K562 (cell line): ENCODE measurements at regions not wholly inside any gene's neighbourhood (a gene's known extent, or its start where the extent isn't known, plus 50 kb on each side); places are given as distances from the start of the nearest gene placed in this dataset.

Experiments
- ATAC-seq: fragments of 200-7000 bp; cut with Tn5 transposase; 3 replicates; pipeline ENCODE4 v1.9.1; 2020; ENCODE audit warnings: moderate library complexity
- BruUV-seq: library from RNA; stranded (reverse); fragments of 400-500 nt; replicated peaks from 2 replicates; lab custom pipeline; 2021; lab: Mats Ljungman, UMichigan
- CTCF ChIA-PET: fragments of 300-600 bp; formaldehyde crosslinking; extraction: SDS; loops from one replicate; lab custom pipeline; 2021; ENCODE audit warnings: low intra/inter-chr PET ratio; lab: Yijun Ruan, JAX
- POLR2A ChIA-PET: fragments of 300-600, 350-650 bp; sonication (Branson Sonifier 250); formaldehyde crosslinking; extraction: SDS; loops from one replicate; lab custom pipeline; 2021; ENCODE audit warnings: antibody characterized with exemption, inconsistent platforms; lab: Yijun Ruan, JAX
- DNase-seq, 4 experiments: peaks; one replicate each; pipeline versions ENCODE4 v3.0.0 to v3.0.0-alpha.2; 2011 to 2018; ENCODE audit warnings: low spot score in 3 of 4, mixed read lengths in 3 of 4; ENCODE audit errors: extremely low read depth in 1 of 4
- FAIRE-seq: peaks from 2 replicates; lab custom pipeline; 2011; peaks lifted over from hg19 to GRCh38; lab: Jason Lieb, UNC
- H2AFZ ChIP-seq: 2 replicates; pipeline ENCODE4 v1.6.0; 2011; ENCODE audit warnings: low read depth, low read length, control low read depth, inconsistent platforms
- H3K27ac ChIP-seq: fragments of 200-600 bp; 3 replicates; pipeline ENCODE4 v1.8.0; 2011; ENCODE audit warnings: low read depth, mild to moderate bottlenecking, control low read depth, inconsistent platforms, low read length, moderate library complexity, mixed read lengths; ENCODE audit errors: extremely low read depth
- H3K27me3 ChIP-seq, 2 experiments: fragments of 300-600 bp in 1 of 2; 2 replicates in 1 of 2; 3 replicates in 1 of 2; pipeline versions ENCODE4 v1.6.0 to v1.8.0; 2011; ENCODE audit warnings: inconsistent platforms in 2 of 2, low read length in 2 of 2, mild to moderate bottlenecking in 1 of 2, mixed read lengths in 1 of 2, moderate library complexity in 1 of 2; ENCODE audit not compliant: control insufficient read depth in 2 of 2, insufficient read depth in 2 of 2
- H3K36me3 ChIP-seq: fragments of 300-600 bp; 3 replicates; pipeline ENCODE4 v1.8.0; 2011; ENCODE audit warnings: mild to moderate bottlenecking, low read length, inconsistent platforms; ENCODE audit not compliant: control insufficient read depth, insufficient read depth
- H3K4me1 ChIP-seq, 2 experiments: fragments of 200-600 bp in 1 of 2; replicated peaks in 1 of 2; 2 replicates in 1 of 2; 3 replicates in 1 of 2; pipeline versions ENCODE4 v1.5.1 to v1.8.0; 2011; ENCODE audit warnings: inconsistent platforms in 2 of 2, low read length in 2 of 2, mild to moderate bottlenecking in 1 of 2, mixed read lengths in 1 of 2, moderate library complexity in 1 of 2; ENCODE audit not compliant: control insufficient read depth in 2 of 2, insufficient read depth in 2 of 2
- H3K4me2 ChIP-seq: 2 replicates; pipeline ENCODE4 v1.6.1; 2011; ENCODE audit warnings: low read length, control low read depth, inconsistent platforms, mixed read lengths; ENCODE audit not compliant: insufficient read depth
- H3K4me3 ChIP-seq: fragments of 200-600 bp; sonication (generic), shearing (Covaris generic); 2 replicates; pipeline ENCODE4 v1.5.1; 2016; ENCODE audit warnings: control low read depth, inconsistent platforms
- H3K79me2 ChIP-seq: fragments of 200-600 bp; 3 replicates; pipeline ENCODE4 v1.8.0; 2011; ENCODE audit warnings: low read length, inconsistent platforms; ENCODE audit not compliant: control insufficient read depth, insufficient read depth
- H3K9ac ChIP-seq, 2 experiments: 2 replicates each; pipeline versions ENCODE4 v1.6.0 to v1.6.1; 2011; ENCODE audit warnings: low read depth in 2 of 2, low read length in 2 of 2, control low read depth in 1 of 2, inconsistent platforms in 1 of 2, mild to moderate bottlenecking in 1 of 2, mixed read lengths in 1 of 2; ENCODE audit not compliant: insufficient read depth in 1 of 2
- H3K9me1 ChIP-seq: one replicate; pipeline ENCODE4 v1.6.0; 2011; ENCODE audit warnings: inconsistent platforms, mild to moderate bottlenecking, low read length, moderate library complexity; ENCODE audit not compliant: control insufficient read depth, insufficient read depth
- H3K9me3 ChIP-seq: replicated peaks from 2 replicates; pipeline ENCODE4 v1.5.1; 2011; ENCODE audit warnings: low read depth, low read length, inconsistent platforms; ENCODE audit not compliant: control insufficient read depth, insufficient read depth
- H4K20me1 ChIP-seq: replicated peaks from 2 replicates; pipeline ENCODE4 v1.6.1; 2011; ENCODE audit warnings: low read length, inconsistent platforms, mixed read lengths; ENCODE audit not compliant: control insufficient read depth, insufficient read depth
- RBM17 ChIP-seq: fragments of 200-400 bp; formaldehyde crosslinking; IDR thresholded peaks from 2 replicates; pipeline ENCODE4 v1.6.1; 2017; ENCODE audit warnings: low read depth, mild to moderate bottlenecking, low read length, borderline replicate concordance
- RBM25 ChIP-seq: fragments of 200-400 bp; formaldehyde crosslinking; IDR thresholded peaks from 2 replicates; pipeline ENCODE4 v1.6.1; 2018; ENCODE audit warnings: low read length, low read depth, moderate library complexity; ENCODE audit not compliant: severe bottlenecking
- SUPT5H ChIP-seq: fragments of 450-650 bp; IDR thresholded peaks from 2 replicates; pipeline ENCODE4 v1.6.1; 2016
- TARDBP ChIP-seq: fragments of 450-650 bp; IDR thresholded peaks from 2 replicates; pipeline ENCODE4 v1.6.1; 2016
- ZKSCAN8 ChIP-seq: fragments of 200-800 bp; sonication (Bioruptor generic); IDR thresholded peaks from 2 replicates; pipeline ENCODE4 v1.6.1; 2016; ENCODE audit warnings: missing genetic modification characterization, missing compliant biosample characterization
- ZNF134 ChIP-seq: fragments of 250-450 bp; sonication (Bioruptor Pico); conservative IDR thresholded peaks from 2 replicates; pipeline ENCODE4 v1.4.0; 2020
- WGBS: fragments of 100-300 bp; shearing (Covaris generic); methylation state at CpG from one replicate; pipeline ENCODE4 v1.1.6; 2016; ENCODE audit warnings: low coverage, mixed read lengths; ENCODE audit not compliant: insufficient coverage; ENCODE audit errors: missing lambda C conversion rate; 5-methylcytosine and 5-hydroxymethylcytosine counted together
- in situ Hi-C: fragments of 300-500 bp; cut with MboI; formaldehyde crosslinking; loops from 4 replicates; pipeline ENCODE4 v1.15.0; 2018; ENCODE audit warnings: inconsistent platforms, mixed read lengths
- intact Hi-C: fragments of 100-400 bp; cut with micrococcal nuclease; formaldehyde crosslinking; loops from 2 replicates; pipeline ENCODE4 v1.14.2; 2022
- TF ChIP-seq, protein P1 (sequence below): sonication (generic); formaldehyde crosslinking; IDR thresholded peaks from 2 replicates; pipeline ENCODE4 v1.8.0; 2023; ENCODE audit warnings: missing genetic modification reagents, mild to moderate bottlenecking, borderline replicate concordance

- H2AFZ ChIP-seq, result no peak overlapping the region
- no peaks in the 10 kb centered on the region for H3K36me3 ChIP-seq
- no peak overlapping the region for H3K9ac ChIP-seq
- no TSS peak for BruUV-seq
- no peak overlapping the region for H3K4me2 ChIP-seq
- H3K4me3 ChIP-seq, result no peak overlapping the region
- H3K9me3 ChIP-seq, result no peaks in the 10 kb centered on the region
- DNase-seq, result no peak
- no peak for FAIRE-seq
- WGBS, result 0% methylated on average over 1 of the region's 1 CpG
- POLR2A ChIA-PET, result no interaction called here
- no peak for ATAC-seq
- intact Hi-C loops, result no loop called here
- no peaks in the 10 kb centered on the region for H4K20me1 ChIP-seq
- CTCF ChIA-PET, result no interaction called here
- no peaks in the 10 kb centered on the region for H3K9me1 ChIP-seq
- H3K27me3 ChIP-seq, result no peaks in the 10 kb centered on the region
- no peak overlapping the region for H3K27ac ChIP-seq
- in situ Hi-C loops, result no loop called here
- no peaks in the 10 kb centered on the region for H3K4me1 ChIP-seq
- TF ChIP-seq RBM25 (peak; percentile 15), TARDBP (no peak), ZNF134 (CRISPR knock-in tag) (peak; percentile 93), ZKSCAN8 (no peak)
- no peaks in the 10 kb centered on the region for H3K79me2 ChIP-seq
Observed at GRCh38 chr13:58191754-58192153, 560.2 kb downstream of the PCDH17 start.

DNA sequence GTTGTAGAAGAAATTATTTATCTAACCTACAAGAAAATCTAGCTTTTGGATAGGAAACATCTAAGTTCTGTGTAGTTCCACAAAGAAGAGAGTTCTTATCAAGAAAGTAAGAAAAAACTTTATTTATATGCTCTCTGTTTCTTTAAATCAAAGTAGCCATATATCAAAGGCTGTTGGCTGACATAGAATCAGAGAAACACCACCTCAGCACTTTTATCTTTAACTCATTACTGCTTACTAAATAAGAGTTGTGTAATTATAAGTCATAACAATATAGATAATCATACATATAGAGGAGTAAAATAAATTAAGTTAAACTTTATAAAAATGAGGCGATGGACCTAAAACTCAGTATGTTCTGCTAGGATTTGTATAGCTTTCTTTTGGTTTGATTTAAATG lies 570.6 kb downstream of the PCDH17 start:
- H3K9me3 ChIP-seq, result no peaks in the 10 kb centered on the region
- intact Hi-C loops, result no loop called here
- WGBS, result 0% methylated on average over 1 of the region's 1 CpG
- BruUV-seq, result no TSS peak
- in situ Hi-C loops, result no loop called here
- H4K20me1 ChIP-seq, result no peaks in the 10 kb centered on the region
- FAIRE-seq, result no peak
- no peak for DNase-seq
- H3K9ac ChIP-seq, result no peak overlapping the region
- H3K4me3 ChIP-seq, result no peak overlapping the region
- no peak for ATAC-seq
- no peak overlapping the region for H3K27ac ChIP-seq
- ChIA-PET POLR2A (no interaction called here), CTCF (no interaction called here)
- TF ChIP-seq RBM17, result no peak
- TF ChIP-seq, protein P1, sequence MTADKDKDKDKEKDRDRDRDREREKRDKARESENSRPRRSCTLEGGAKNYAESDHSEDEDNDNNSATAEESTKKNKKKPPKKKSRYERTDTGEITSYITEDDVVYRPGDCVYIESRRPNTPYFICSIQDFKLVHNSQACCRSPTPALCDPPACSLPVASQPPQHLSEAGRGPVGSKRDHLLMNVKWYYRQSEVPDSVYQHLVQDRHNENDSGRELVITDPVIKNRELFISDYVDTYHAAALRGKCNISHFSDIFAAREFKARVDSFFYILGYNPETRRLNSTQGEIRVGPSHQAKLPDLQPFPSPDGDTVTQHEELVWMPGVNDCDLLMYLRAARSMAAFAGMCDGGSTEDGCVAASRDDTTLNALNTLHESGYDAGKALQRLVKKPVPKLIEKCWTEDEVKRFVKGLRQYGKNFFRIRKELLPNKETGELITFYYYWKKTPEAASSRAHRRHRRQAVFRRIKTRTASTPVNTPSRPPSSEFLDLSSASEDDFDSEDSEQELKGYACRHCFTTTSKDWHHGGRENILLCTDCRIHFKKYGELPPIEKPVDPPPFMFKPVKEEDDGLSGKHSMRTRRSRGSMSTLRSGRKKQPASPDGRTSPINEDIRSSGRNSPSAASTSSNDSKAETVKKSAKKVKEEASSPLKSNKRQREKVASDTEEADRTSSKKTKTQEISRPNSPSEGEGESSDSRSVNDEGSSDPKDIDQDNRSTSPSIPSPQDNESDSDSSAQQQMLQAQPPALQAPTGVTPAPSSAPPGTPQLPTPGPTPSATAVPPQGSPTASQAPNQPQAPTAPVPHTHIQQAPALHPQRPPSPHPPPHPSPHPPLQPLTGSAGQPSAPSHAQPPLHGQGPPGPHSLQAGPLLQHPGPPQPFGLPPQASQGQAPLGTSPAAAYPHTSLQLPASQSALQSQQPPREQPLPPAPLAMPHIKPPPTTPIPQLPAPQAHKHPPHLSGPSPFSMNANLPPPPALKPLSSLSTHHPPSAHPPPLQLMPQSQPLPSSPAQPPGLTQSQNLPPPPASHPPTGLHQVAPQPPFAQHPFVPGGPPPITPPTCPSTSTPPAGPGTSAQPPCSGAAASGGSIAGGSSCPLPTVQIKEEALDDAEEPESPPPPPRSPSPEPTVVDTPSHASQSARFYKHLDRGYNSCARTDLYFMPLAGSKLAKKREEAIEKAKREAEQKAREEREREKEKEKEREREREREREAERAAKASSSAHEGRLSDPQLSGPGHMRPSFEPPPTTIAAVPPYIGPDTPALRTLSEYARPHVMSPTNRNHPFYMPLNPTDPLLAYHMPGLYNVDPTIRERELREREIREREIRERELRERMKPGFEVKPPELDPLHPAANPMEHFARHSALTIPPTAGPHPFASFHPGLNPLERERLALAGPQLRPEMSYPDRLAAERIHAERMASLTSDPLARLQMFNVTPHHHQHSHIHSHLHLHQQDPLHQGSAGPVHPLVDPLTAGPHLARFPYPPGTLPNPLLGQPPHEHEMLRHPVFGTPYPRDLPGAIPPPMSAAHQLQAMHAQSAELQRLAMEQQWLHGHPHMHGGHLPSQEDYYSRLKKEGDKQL (CRISPR knock-in tag), result no peak
- no peak for TF ChIP-seq SUPT5H
- H3K4me1 ChIP-seq, result no peaks in the 10 kb centered on the region
- no peak overlapping the region for H2AFZ ChIP-seq
- H3K4me2 ChIP-seq, result no peak overlapping the region
- no peaks in the 10 kb centered on the region for H3K9me1 ChIP-seq
- H3K36me3 ChIP-seq, result no peaks in the 10 kb centered on the region
- no peaks in the 10 kb centered on the region for H3K27me3 ChIP-seq
- H3K79me2 ChIP-seq, result no peaks in the 10 kb centered on the region
